ENCODE measurements at regions not wholly inside any gene's neighbourhood (a gene's known extent, or its start where the extent isn't known, plus 50 kb on each side); places are given as distances from the start of the nearest gene placed in this dataset.

GRCh38 chr15:29455530-29455929 is 185.9 kb upstream of the NSMCE3 start:
- TF ChIP-seq MAX (IDR thresholded peaks at IDR 0.05) (no peak), CHD1 (IDR thresholded peaks at IDR 0.05; ENCODE audit: low read depth, low read length) (no peak), GABPA (IDR thresholded peaks at IDR 0.05; ENCODE audit: borderline replicate concordance, insufficient read depth, low read length) (no peak)
- H2BK15ac ChIP-seq (ENCODE audit: low read length): no peak overlapping the region
- ChIA-PET CTCF (ENCODE audit: partially characterized antibody) (interaction anchor here (0.9 kb wide), 1 partner anchor 16 kb away, joined by 5 read pairs; no protein-coding TSS in a partner anchor), POLR2A (ENCODE audit: partially characterized antibody) (no interaction called here)
- no peak overlapping the region for H2BK5ac ChIP-seq (ENCODE audit: low read depth, low read length)
- H2BK12ac ChIP-seq (ENCODE audit: low read depth, low read length): no peak overlapping the region
- no peak overlapping the region for H4K8ac ChIP-seq (ENCODE audit: extremely low read depth, insufficient read depth, low read length)
- H3K4me1 ChIP-seq (replicated peaks in 1 of 4; ENCODE audit: control insufficient read depth in 3 of 4, insufficient read depth in 4 of 4, low read length in 3 of 4): peaks cover 3 to 5% (median 3%) of the 10 kb centered on the region in 4 experiments; a peak in 4 of 7 replicates
- H3K4me2 ChIP-seq (ENCODE audit: insufficient read depth in 1 of 2, low read depth in 2 of 2, low read length in 2 of 2): no peak overlapping the region
- H3K9ac ChIP-seq (replicated peaks in 1 of 4; ENCODE audit: extremely low read depth in 1 of 4, low read depth in 3 of 4, low read length in 3 of 4): no peak overlapping the region
- H3K14ac ChIP-seq (ENCODE audit: insufficient read length): no peak overlapping the region
- no peak overlapping the region for H3K4ac ChIP-seq (replicated peaks; ENCODE audit: insufficient read length, low read depth, low read length)
- H3K36me3 ChIP-seq (ENCODE audit: control insufficient read depth in 2 of 4, insufficient read depth in 4 of 4, low read length in 3 of 4): no peaks in the 10 kb centered on the region
- no peaks in the 10 kb centered on the region for H4K20me1 ChIP-seq (replicated peaks in 1 of 2; ENCODE audit: control insufficient read depth in 1 of 2, insufficient read depth in 2 of 2, low read length in 2 of 2)
- H3K27ac ChIP-seq (ENCODE audit: low read depth, low read length): no peak overlapping the region
- H2BK120ac ChIP-seq (replicated peaks; ENCODE audit: low read depth, low read length): no peak overlapping the region
- H3K4me3 ChIP-seq (ENCODE audit: extremely low read depth in 1 of 4, insufficient read depth in 2 of 4, low read depth in 3 of 4, low read length in 4 of 4): no peak overlapping the region
- DNase-seq (ENCODE audit: low read depth in 1 of 2, low spot score in 2 of 2) (no peak), FAIRE-seq (no peak)
- H3K23me2 ChIP-seq (ENCODE audit: low read depth, low read length): no peaks in the 10 kb centered on the region
- H2AK5ac ChIP-seq (ENCODE audit: low read depth, low read length): no peak overlapping the region
- H3K9me3 ChIP-seq (ENCODE audit: insufficient read depth in 2 of 2, low read depth in 1 of 2, low read length in 1 of 2): no peaks in the 10 kb centered on the region
- H4K5ac ChIP-seq (ENCODE audit: insufficient read length, low read depth, low read length): no peak overlapping the region
- H3K79me1 ChIP-seq (ENCODE audit: low read depth, low read length): peaks cover 2% of the 10 kb centered on the region; the same call in 1 of the 2 replicates
- no peak overlapping the region for H3K56ac ChIP-seq (replicated peaks; ENCODE audit: insufficient read length, low read depth, low read length)
- no peak overlapping the region for H3K18ac ChIP-seq (ENCODE audit: extremely low read depth, low read length)
- H3K23ac ChIP-seq (ENCODE audit: insufficient read length): no peak overlapping the region
- no peak overlapping the region for H2BK20ac ChIP-seq (ENCODE audit: low read length)
- no peak overlapping the region for H2AFZ ChIP-seq (ENCODE audit: low read length)
- 87% methylated on average over 4 of the region's 4 CpGs; no CpG with 5 or more reads in 1 of the 2 experiments for WGBS, 2 experiments (ENCODE audit: extremely low coverage in 1 of 2, insufficient coverage in 1 of 2, insufficient read length in 1 of 2, insufficient replicate concordance in 2 of 2, low coverage in 1 of 2, low lambda C conversion rate in 2 of 2, missing lambda C conversion rate in 1 of 2)
- no peak overlapping the region for H4K91ac ChIP-seq (replicated peaks; ENCODE audit: insufficient read length, low read length)
- H3K79me2 ChIP-seq (ENCODE audit: control insufficient read depth in 1 of 2, insufficient read depth in 2 of 2, low read length in 2 of 2): no peaks in the 10 kb centered on the region
- H3K27me3 ChIP-seq (replicated peaks in 1 of 4; ENCODE audit: control insufficient read depth in 3 of 4, extremely low read depth in 1 of 4, insufficient read depth in 3 of 4, low read length in 3 of 4): no peaks in the 10 kb centered on the region

Data from H1 (cell line).